Stimulated activated naive B cell treated with anti-CD40 and anti-IgM and Interleukin-4, amounts not matched to agents 10 μg/mL and 1 μg/mL and 100 μg/mL, for 72 hours (primary cell): ENCODE measurements at regions not wholly inside any gene's neighbourhood (a gene's known extent, or its start where the extent isn't known, plus 50 kb on each side); places are given as distances from the start of the nearest gene placed in this dataset.
A peak's percentile ranks its signal among the peaks of the same experiment; 100 is the strongest.
"Not testable (repeated sequence)": the region's sequence is repeated elsewhere in the genome, so short reads cannot be mapped to it uniquely, and the experiment has no call there.

Source experiments
- ATAC-seq, 2 donors: fragments of 150-1000 bp; cut with Tn5 transposase; replicated peaks; 2 replicates each; pipeline ENCODE4 v1.10.0; 2021; ENCODE audit warnings: moderate library complexity in 1 of 2
- DNase-seq: peaks from one replicate; pipeline ENCODE4 v3.0.0; 2021
- H3K27ac Mint-ChIP-seq: one replicate; pipeline ENCODE4 v1.8.0; 2022; ENCODE audit warnings: mild to moderate bottlenecking, mixed read lengths
- H3K27me3 Mint-ChIP-seq, 2 donors: one replicate each; pipeline ENCODE4 v1.8.0; 2022; ENCODE audit warnings: mixed read lengths in 2 of 2
- H3K36me3 Mint-ChIP-seq, 2 donors: one replicate each; pipeline ENCODE4 v1.8.0; 2022; ENCODE audit warnings: mixed read lengths in 2 of 2, mild to moderate bottlenecking in 1 of 2
- H3K4me1 Mint-ChIP-seq, 2 donors: one replicate each; pipeline ENCODE4 v1.8.0; 2022; ENCODE audit warnings: mixed read lengths in 2 of 2, mild to moderate bottlenecking in 1 of 2
- H3K4me3 Mint-ChIP-seq, 2 donors: one replicate each; pipeline ENCODE4 v1.8.0; 2022; ENCODE audit warnings: mild to moderate bottlenecking in 2 of 2, mixed read lengths in 2 of 2, moderate library complexity in 1 of 2
- H3K9me3 Mint-ChIP-seq, 2 donors: one replicate each; pipeline ENCODE4 v1.8.0; 2022; ENCODE audit warnings: mixed read lengths in 2 of 2, mild to moderate bottlenecking in 1 of 2

- peaks cover 4 to 5% of the 10 kb centered on the region in 2 donors for H3K9me3 Mint-ChIP-seq
- H3K4me3 Mint-ChIP-seq, result no peak overlapping the region
- no peak overlapping the region for H3K27ac Mint-ChIP-seq
- DNase-seq, result no peak
- ATAC-seq, result no peak
- H3K27me3 Mint-ChIP-seq, result no peaks in the 10 kb centered on the region
- no peaks in the 10 kb centered on the region for H3K4me1 Mint-ChIP-seq
- H3K36me3 Mint-ChIP-seq, result no peaks in the 10 kb centered on the region
Measured at GRCh38 chr10:5268743-5269142, 72.1 kb downstream of the AKR1C4 start.

- H3K4me3 Mint-ChIP-seq, result no peak overlapping the region
- H3K36me3 Mint-ChIP-seq, result no peaks in the 10 kb centered on the region
- H3K27ac Mint-ChIP-seq, result no peak overlapping the region
- ATAC-seq, result no peak
- no peaks in the 10 kb centered on the region for H3K4me1 Mint-ChIP-seq
- no peak for DNase-seq
- peaks cover 4 to 5% of the 10 kb centered on the region in 2 donors for H3K9me3 Mint-ChIP-seq
- no peaks in the 10 kb centered on the region for H3K27me3 Mint-ChIP-seq
Measured at GRCh38 chr10:5269791-5270190, 73.2 kb downstream of the AKR1C4 start.

GRCh38 chr10:5271526-5271925, 74.9 kb downstream of the AKR1C4 start:
- Mint-ChIP-seq H3K9me3 (peaks cover 2 to 5% of the 10 kb centered on the region in 2 donors), H3K27me3 (no peaks in the 10 kb centered on the region), H3K4me1 (no peaks in the 10 kb centered on the region), H3K27ac (no peak overlapping the region), H3K4me3 (no peak overlapping the region), H3K36me3 (no peaks in the 10 kb centered on the region)
- DNase-seq (no peak), ATAC-seq (no peak)

GRCh38 chr10:5272065-5272803, 75.6 kb downstream of the AKR1C4 start:
- ATAC-seq, result no peak
- Mint-ChIP-seq H3K9me3 (no peaks in the 10 kb centered on the region), H3K27me3 (peaks cover 0 to 4% of the 10 kb centered on the region in 2 donors), H3K4me1 (no peaks in the 10 kb centered on the region), H3K27ac (no peak overlapping the region), H3K36me3 (no peaks in the 10 kb centered on the region), H3K4me3 (no peak overlapping the region)
- DNase-seq, result no peak

- peaks cover 0 to 13% of the 10 kb centered on the region in 2 donors for H3K27me3 Mint-ChIP-seq
- no peak overlapping the region for H3K4me3 Mint-ChIP-seq
- H3K36me3 Mint-ChIP-seq, result no peaks in the 10 kb centered on the region
- no peaks in the 10 kb centered on the region for H3K4me1 Mint-ChIP-seq
- ATAC-seq, result no peak
- H3K27ac Mint-ChIP-seq, result no peak overlapping the region
- no peaks in the 10 kb centered on the region for H3K9me3 Mint-ChIP-seq
- DNase-seq, result no peak
Measured at GRCh38 chr10:5274795-5275194, 78.2 kb downstream of the AKR1C4 start.

GRCh38 chr10:5281356-5281755, 83.4 kb upstream of the UCN3 start:
- Mint-ChIP-seq H3K27ac (no peak overlapping the region), H3K4me1 (peaks cover 12 to 18% of the 10 kb centered on the region in 2 donors), H3K36me3 (no peaks in the 10 kb centered on the region), H3K4me3 (no peak overlapping the region), H3K27me3 (peaks cover 21 to 46% of the 10 kb centered on the region in 2 donors), H3K9me3 (no peaks in the 10 kb centered on the region)
- ATAC-seq (no peak), DNase-seq (no peak)

GRCh38 chr10:5282137-5282536, 82.6 kb upstream of the UCN3 start:
- ATAC-seq (no peak), DNase-seq (no peak)
- H3K27me3 Mint-ChIP-seq, result peaks cover 21 to 50% of the 10 kb centered on the region in 2 donors
- no peaks in the 10 kb centered on the region for H3K36me3 Mint-ChIP-seq
- H3K27ac Mint-ChIP-seq, result no peak overlapping the region
- no peak overlapping the region for H3K4me3 Mint-ChIP-seq
- H3K4me1 Mint-ChIP-seq, result peaks cover 12 to 18% of the 10 kb centered on the region in 2 donors
- H3K9me3 Mint-ChIP-seq, result no peaks in the 10 kb centered on the region

- Mint-ChIP-seq H3K27ac (no peak overlapping the region), H3K4me1 (peaks cover 12 to 18% of the 10 kb centered on the region in 2 donors), H3K9me3 (no peaks in the 10 kb centered on the region), H3K4me3 (no peak overlapping the region), H3K36me3 (no peaks in the 10 kb centered on the region), H3K27me3 (peaks cover 21 to 45% of the 10 kb centered on the region in 2 donors)
- peak; percentile 37 for DNase-seq
- peak; percentile 88 to 92 for ATAC-seq
Measured at GRCh38 chr10:5283305-5284158, 81.2 kb upstream of the UCN3 start.

- Mint-ChIP-seq H3K36me3 (no peaks in the 10 kb centered on the region), H3K9me3 (peaks cover 0 to 2% of the 10 kb centered on the region in 2 donors), H3K4me1 (peaks cover 12 to 18% of the 10 kb centered on the region in 2 donors), H3K4me3 (peak overlapping the region; percentile 12), H3K27ac (peak overlapping the region; percentile 79), H3K27me3 (peaks cover 21 to 41% of the 10 kb centered on the region in 2 donors)
- no peak for DNase-seq
- peak; percentile 76 to 83 for ATAC-seq
Measured at GRCh38 chr10:5284311-5285057, 80.3 kb upstream of the UCN3 start.

- H3K9me3 Mint-ChIP-seq, result peaks cover 0 to 2% of the 10 kb centered on the region in 2 donors
- no peak for ATAC-seq
- H3K27ac Mint-ChIP-seq, result no peak overlapping the region
- H3K27me3 Mint-ChIP-seq, result peaks cover 21 to 41% of the 10 kb centered on the region in 2 donors
- peaks cover 12 to 18% of the 10 kb centered on the region in 2 donors for H3K4me1 Mint-ChIP-seq
- H3K36me3 Mint-ChIP-seq, result no peaks in the 10 kb centered on the region
- no peak for DNase-seq
- H3K4me3 Mint-ChIP-seq, result no peak overlapping the region
Measured at GRCh38 chr10:5285186-5285585, 79.6 kb upstream of the UCN3 start.

- ATAC-seq (no peak), DNase-seq (no peak)
- H3K9me3 Mint-ChIP-seq, result peaks cover 0 to 2% of the 10 kb centered on the region in 2 donors
- H3K4me1 Mint-ChIP-seq, result peaks cover 17 to 34% of the 10 kb centered on the region in 2 donors
- no peak overlapping the region for H3K4me3 Mint-ChIP-seq
- no peak overlapping the region for H3K27ac Mint-ChIP-seq
- H3K36me3 Mint-ChIP-seq, result no peaks in the 10 kb centered on the region
- peaks cover 17 to 29% of the 10 kb centered on the region in 2 donors for H3K27me3 Mint-ChIP-seq
Measured at GRCh38 chr10:5288359-5288758, 76.4 kb upstream of the UCN3 start.

- H3K4me3 Mint-ChIP-seq, ATAC-seq, H3K36me3 Mint-ChIP-seq, H3K27ac Mint-ChIP-seq, H3K9me3 Mint-ChIP-seq, DNase-seq: not testable (repeated sequence)
- peaks cover 14 to 22% of the 10 kb centered on the region in 2 donors for H3K27me3 Mint-ChIP-seq
- H3K4me1 Mint-ChIP-seq, result peaks cover 18 to 34% of the 10 kb centered on the region in 2 donors
Measured at GRCh38 chr10:5289228-5289627, 75.5 kb upstream of the UCN3 start.

GRCh38 chr10:5291501-5292195, 73.1 kb upstream of the UCN3 start:
- Mint-ChIP-seq H3K4me3 (no peak overlapping the region), H3K36me3 (no peaks in the 10 kb centered on the region), H3K9me3 (peaks cover 0 to 2% of the 10 kb centered on the region in 2 donors), H3K27me3 (peaks cover 5 to 7% of the 10 kb centered on the region in 2 donors), H3K4me1 (peaks cover 14 to 30% of the 10 kb centered on the region in 2 donors), H3K27ac (no peak overlapping the region)
- peak; percentile 42 to 50 for ATAC-seq
- DNase-seq, result no peak
